Glutamatergic neuron (in vitro differentiated cells): ENCODE measurements at regions not wholly inside any gene's neighbourhood (a gene's known extent, or its start where the extent isn't known, plus 50 kb on each side); places are given as distances from the start of the nearest gene placed in this dataset.
"Not testable (repeated sequence)": the region's sequence is repeated elsewhere in the genome, so short reads cannot be mapped to it uniquely, and the experiment has no call there.

Experiments
- DNase-seq: peaks from one replicate; pipeline ENCODE4 v3.0.0; 2022
- H3K27ac Mint-ChIP-seq: one replicate; pipeline ENCODE4 v1.8.0; 2020; ENCODE audit warnings: mild to moderate bottlenecking, mixed read lengths, inconsistent platforms; ENCODE audit not compliant: unreplicated experiment
- H3K27me3 Mint-ChIP-seq: one replicate; pipeline ENCODE4 v1.8.0; 2020; ENCODE audit warnings: mild to moderate bottlenecking, moderate library complexity, mixed read lengths, inconsistent platforms; ENCODE audit not compliant: unreplicated experiment
- H3K36me3 Mint-ChIP-seq: one replicate; pipeline ENCODE4 v1.8.0; 2020; ENCODE audit warnings: mild to moderate bottlenecking, mixed read lengths, inconsistent platforms; ENCODE audit not compliant: unreplicated experiment
- H3K4me1 Mint-ChIP-seq: one replicate; pipeline ENCODE4 v1.8.0; 2020; ENCODE audit warnings: mild to moderate bottlenecking, low read depth, mixed read lengths, inconsistent platforms; ENCODE audit not compliant: unreplicated experiment
- H3K4me3 Mint-ChIP-seq: one replicate; pipeline ENCODE4 v1.8.0; 2020; ENCODE audit warnings: mild to moderate bottlenecking, mixed read lengths, inconsistent platforms; ENCODE audit not compliant: unreplicated experiment
- H3K9me3 Mint-ChIP-seq: one replicate; pipeline ENCODE4 v1.8.0; 2020; ENCODE audit warnings: mild to moderate bottlenecking, moderate library complexity, mixed read lengths, inconsistent platforms; ENCODE audit not compliant: unreplicated experiment
- CTCF ChIP-seq: fragments of 200-600 bp; sonication (generic); IDR thresholded peaks from one replicate; pipeline ENCODE4 v1.5.0; 2021; ENCODE audit not compliant: partially characterized antibody, unreplicated experiment

GRCh38 chrY:7299960-7300359 lies 388.4 kb upstream of the AMELY start:
- peaks cover 1% of the 10 kb centered on the region for H3K9me3 Mint-ChIP-seq
- TF ChIP-seq CTCF, result no peak
- H3K4me1 Mint-ChIP-seq, result no peaks in the 10 kb centered on the region
- DNase-seq, result no peak
- H3K4me3 Mint-ChIP-seq, result no peak overlapping the region
- H3K36me3 Mint-ChIP-seq, result peaks cover 4% of the 10 kb centered on the region
- H3K27ac Mint-ChIP-seq, result no peak overlapping the region
- no peaks in the 10 kb centered on the region for H3K27me3 Mint-ChIP-seq

- Mint-ChIP-seq H3K27ac (no peak overlapping the region), H3K9me3 (peaks cover 1% of the 10 kb centered on the region), H3K27me3 (no peaks in the 10 kb centered on the region), H3K4me3 (no peak overlapping the region), H3K36me3 (peaks cover 4% of the 10 kb centered on the region), H3K4me1 (no peaks in the 10 kb centered on the region)
- no peak for TF ChIP-seq CTCF
- no peak for DNase-seq
These were observed 380.6 kb upstream of the AMELY start for GRCh38 chrY:7292113-7292512.

GRCh38 chrY:7289889-7290833 lies 378.6 kb upstream of the AMELY start:
- Mint-ChIP-seq H3K27ac (no peak overlapping the region), H3K4me3 (no peak overlapping the region), H3K4me1 (no peaks in the 10 kb centered on the region), H3K36me3 (no peaks in the 10 kb centered on the region), H3K27me3 (no peaks in the 10 kb centered on the region), H3K9me3 (no peaks in the 10 kb centered on the region)
- no peak for DNase-seq
- no peak for TF ChIP-seq CTCF

- no peak for DNase-seq
- no peak for TF ChIP-seq CTCF
- H3K9me3 Mint-ChIP-seq, result no peaks in the 10 kb centered on the region
- peaks cover 4% of the 10 kb centered on the region for H3K4me1 Mint-ChIP-seq
- no peak overlapping the region for H3K4me3 Mint-ChIP-seq
- H3K27me3 Mint-ChIP-seq, result no peaks in the 10 kb centered on the region
- no peak overlapping the region for H3K27ac Mint-ChIP-seq
- no peaks in the 10 kb centered on the region for H3K36me3 Mint-ChIP-seq
These were observed 377.1 kb upstream of the AMELY start for GRCh38 chrY:7288611-7289010.

GRCh38 chrY:7287963-7288362 lies 376.4 kb upstream of the AMELY start:
- DNase-seq, H3K9me3 Mint-ChIP-seq, H3K4me1 Mint-ChIP-seq, H3K27ac Mint-ChIP-seq, H3K27me3 Mint-ChIP-seq, H3K36me3 Mint-ChIP-seq, H3K4me3 Mint-ChIP-seq: not testable (repeated sequence)
